Kidney epithelial cell (primary cell): ENCODE measurements at regions not wholly inside any gene's neighbourhood (a gene's known extent, or its start where the extent isn't known, plus 50 kb on each side); places are given as distances from the start of the nearest gene placed in this dataset.

Experiments
- DNase-seq: peaks from one replicate; pipeline ENCODE4 v3.0.0-alpha.2; 2010; ENCODE audit warnings: low read depth
- H3K27me3 ChIP-seq: 2 replicates; pipeline ENCODE4 v1.6.0; 2011; ENCODE audit warnings: low read length; ENCODE audit not compliant: control insufficient read depth, insufficient read depth
- H3K36me3 ChIP-seq: 2 replicates; pipeline ENCODE4 v1.5.1; 2011; ENCODE audit warnings: low read length; ENCODE audit not compliant: control insufficient read depth, insufficient read depth
- H3K4me3 ChIP-seq: 2 replicates; pipeline ENCODE4 v1.5.1; 2011; ENCODE audit warnings: low read depth, mild to moderate bottlenecking, control low read depth, low read length
- CTCF ChIP-seq: IDR thresholded peaks from 2 replicates; pipeline ENCODE4 v1.5.1; 2011; ENCODE audit warnings: mild to moderate bottlenecking, moderate library complexity, low read length, control low read depth, inconsistent platforms; ENCODE audit not compliant: insufficient read depth, poor library complexity, severe bottlenecking

GRCh38 chr2:9748577-9748976 lies 94.7 kb upstream of the TAF1B start:
- no peak for TF ChIP-seq CTCF

GRCh38 chr2:9749546-9750223 lies 93.6 kb upstream of the TAF1B start:
- H3K36me3 ChIP-seq: no peaks in the 10 kb centered on the region
- H3K27me3 ChIP-seq: no peaks in the 10 kb centered on the region
- no peak for DNase-seq
- H3K4me3 ChIP-seq: no peak overlapping the region
- no peak for TF ChIP-seq CTCF

More at GRCh38 chr2:9748577-9748976, 94.7 kb upstream of the TAF1B start:
- no peak overlapping the region for H3K4me3 ChIP-seq
- H3K36me3 ChIP-seq: no peaks in the 10 kb centered on the region
- no peak for DNase-seq
- no peaks in the 10 kb centered on the region for H3K27me3 ChIP-seq

DNA sequence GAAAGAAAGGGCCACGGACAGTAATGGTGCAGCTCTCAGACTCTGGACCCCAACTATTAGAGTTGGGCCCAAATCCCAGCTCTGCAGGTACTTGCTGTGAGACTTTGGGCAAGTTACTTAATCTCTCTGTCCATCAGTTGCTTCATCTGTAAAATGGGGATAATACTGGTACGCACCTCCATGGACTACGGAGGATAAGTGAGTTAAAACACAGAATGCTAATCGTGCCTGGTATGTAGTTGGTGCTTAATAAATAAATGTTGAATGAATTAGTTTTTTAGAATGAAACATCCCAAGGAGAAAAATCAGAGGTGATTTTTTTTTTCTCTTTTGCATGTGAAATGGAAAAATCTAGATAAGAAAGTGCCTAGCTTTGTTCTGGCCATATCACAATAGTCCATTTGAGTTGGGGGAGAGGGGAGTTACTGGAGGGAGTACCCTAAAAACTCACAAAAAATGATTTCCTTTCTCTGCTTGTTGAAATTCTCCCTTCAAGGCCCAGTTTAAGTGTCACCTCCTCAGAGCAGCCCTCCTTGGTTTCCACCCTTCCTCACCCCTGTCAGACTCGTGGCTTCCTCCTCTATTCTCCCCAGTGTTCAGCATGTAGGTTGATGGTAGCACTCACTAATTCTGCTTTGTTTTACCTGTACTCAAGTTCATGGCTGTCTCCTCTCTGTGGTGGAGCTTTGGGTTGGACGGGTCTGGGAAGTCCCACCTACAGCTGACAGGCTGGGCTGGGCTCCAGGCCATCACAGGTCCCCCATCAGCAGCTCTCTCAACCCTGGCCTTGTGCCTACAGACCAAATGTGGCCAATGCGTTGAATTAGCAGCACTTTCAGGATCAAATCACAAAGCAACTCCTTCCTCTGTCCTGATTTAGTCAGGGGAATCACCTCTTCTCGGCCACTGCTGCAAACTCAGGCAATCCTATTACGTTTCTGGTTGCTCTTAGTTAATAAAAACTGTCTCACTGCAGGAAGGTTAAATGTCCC lies 92.8 kb upstream of the TAF1B start:
- Histone ChIP-seq H3K27me3 (no peaks in the 10 kb centered on the region), H3K36me3 (no peaks in the 10 kb centered on the region), H3K4me3 (no peak overlapping the region)
- TF ChIP-seq CTCF: no peak
- no peak for DNase-seq

- no peak for TF ChIP-seq CTCF
- H3K4me3 ChIP-seq: no peak overlapping the region
- no peaks in the 10 kb centered on the region for H3K27me3 ChIP-seq
- no peak for DNase-seq
- no peaks in the 10 kb centered on the region for H3K36me3 ChIP-seq
Measured at GRCh38 chr2:9751831-9752230, 91.4 kb upstream of the TAF1B start.

DNA sequence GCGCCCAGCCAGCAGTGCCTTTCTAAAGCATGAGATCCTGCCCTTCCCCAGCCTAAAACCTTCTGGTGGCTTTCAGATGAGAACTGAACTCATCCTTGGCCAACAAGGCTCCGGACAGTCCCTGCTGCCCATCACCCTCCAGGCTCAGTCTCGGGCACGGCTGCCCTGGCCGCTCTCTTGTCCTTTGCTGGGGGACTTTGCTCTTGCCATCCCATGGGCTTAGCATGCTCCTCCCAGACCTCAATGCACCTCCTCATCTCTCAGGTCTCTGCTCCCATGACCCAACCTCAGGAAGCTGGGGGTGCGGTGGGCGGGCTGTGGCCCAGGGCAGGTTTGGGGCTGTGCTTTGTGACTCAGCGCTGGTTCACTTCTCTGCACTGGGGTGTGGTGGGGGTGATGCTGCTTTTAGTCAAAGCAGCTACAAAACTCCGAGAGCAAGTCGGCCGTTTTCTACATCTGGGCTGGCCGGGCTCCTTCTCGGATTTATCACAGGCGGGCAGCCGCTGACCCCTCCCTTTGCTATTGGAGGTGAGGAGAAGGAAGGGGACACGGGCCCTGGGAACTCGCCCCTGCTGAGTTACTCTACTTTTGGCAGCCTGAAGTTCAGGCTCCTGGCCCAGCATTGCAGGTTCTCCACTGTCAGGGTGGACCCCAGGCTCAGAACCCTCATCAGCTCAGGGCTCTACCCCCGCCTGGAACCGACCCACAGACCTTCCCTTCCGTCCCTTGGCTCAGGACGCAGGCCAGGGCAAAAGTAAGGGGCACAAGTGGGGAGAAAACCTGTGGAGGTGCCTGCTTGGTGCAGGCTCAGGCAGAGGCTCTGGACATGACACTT lies 90.6 kb upstream of the TAF1B start:
- no peaks in the 10 kb centered on the region for H3K36me3 ChIP-seq
- H3K4me3 ChIP-seq: no peak overlapping the region
- DNase-seq: no peak
- no peaks in the 10 kb centered on the region for H3K27me3 ChIP-seq
- TF ChIP-seq CTCF: no peak
